A673 (cell line): ENCODE measurements at regions not wholly inside any gene's neighbourhood (a gene's known extent, or its start where the extent isn't known, plus 50 kb on each side); places are given as distances from the start of the nearest gene placed in this dataset.

Experiments
- EZH2 ChIP-seq: fragments of 200-600 bp; sonication (generic); IDR thresholded peaks from 2 replicates; pipeline ENCODE4 v1.6.1; 2017; ENCODE audit warnings: borderline replicate concordance, low read depth, mild to moderate bottlenecking, mixed read lengths, antibody characterized with exemption, low read length; ENCODE audit not compliant: poor library complexity, severe bottlenecking
- TF ChIP-seq, protein P1 (sequence below): fragments of 300-800, 200-600 bp; sonication (generic); conservative IDR thresholded peaks from 2 replicates; pipeline ENCODE4 v1.5.1; 2017; ENCODE audit warnings: low read depth, mild to moderate bottlenecking, antibody characterized with exemption, low read length, moderate library complexity, mixed read lengths

DNA sequence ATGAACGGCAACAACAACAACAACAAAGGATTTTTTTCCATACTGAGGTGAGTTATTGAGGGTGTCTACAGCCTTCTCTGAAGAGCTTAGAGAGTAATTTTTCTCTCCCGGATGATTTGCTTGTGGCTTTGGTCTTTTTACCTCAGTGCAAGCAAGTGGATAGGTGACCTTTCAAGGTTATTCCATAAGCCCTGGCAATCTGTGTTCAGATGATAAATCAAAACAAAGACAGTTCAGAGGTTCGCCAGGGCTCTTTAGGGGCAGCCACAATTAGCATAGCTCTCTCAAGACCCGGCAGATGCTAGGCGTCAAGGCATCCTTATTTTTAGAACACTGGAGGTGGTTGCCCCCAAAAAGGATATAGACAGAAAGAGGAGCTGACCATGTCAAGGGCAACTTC lies 417.9 kb upstream of the C9orf72 start:
- TF ChIP-seq, protein P1, sequence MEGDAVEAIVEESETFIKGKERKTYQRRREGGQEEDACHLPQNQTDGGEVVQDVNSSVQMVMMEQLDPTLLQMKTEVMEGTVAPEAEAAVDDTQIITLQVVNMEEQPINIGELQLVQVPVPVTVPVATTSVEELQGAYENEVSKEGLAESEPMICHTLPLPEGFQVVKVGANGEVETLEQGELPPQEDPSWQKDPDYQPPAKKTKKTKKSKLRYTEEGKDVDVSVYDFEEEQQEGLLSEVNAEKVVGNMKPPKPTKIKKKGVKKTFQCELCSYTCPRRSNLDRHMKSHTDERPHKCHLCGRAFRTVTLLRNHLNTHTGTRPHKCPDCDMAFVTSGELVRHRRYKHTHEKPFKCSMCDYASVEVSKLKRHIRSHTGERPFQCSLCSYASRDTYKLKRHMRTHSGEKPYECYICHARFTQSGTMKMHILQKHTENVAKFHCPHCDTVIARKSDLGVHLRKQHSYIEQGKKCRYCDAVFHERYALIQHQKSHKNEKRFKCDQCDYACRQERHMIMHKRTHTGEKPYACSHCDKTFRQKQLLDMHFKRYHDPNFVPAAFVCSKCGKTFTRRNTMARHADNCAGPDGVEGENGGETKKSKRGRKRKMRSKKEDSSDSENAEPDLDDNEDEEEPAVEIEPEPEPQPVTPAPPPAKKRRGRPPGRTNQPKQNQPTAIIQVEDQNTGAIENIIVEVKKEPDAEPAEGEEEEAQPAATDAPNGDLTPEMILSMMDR, result no peak
- TF ChIP-seq EZH2, result no peak
